Epithelial cell of prostate (primary cell): ENCODE measurements at regions not wholly inside any gene's neighbourhood (a gene's known extent, or its start where the extent isn't known, plus 50 kb on each side); places are given as distances from the start of the nearest gene placed in this dataset.

ENCODE experiments used
- DNase-seq: peaks from one replicate; pipeline ENCODE4 v3.0.0-alpha.2; 2011; ENCODE audit warnings: low read depth, low spot score
- H3K27ac ChIP-seq: fragments of 450-650 bp; 2 replicates; pipeline ENCODE4 v1.5.1; 2017; ENCODE audit warnings: mild to moderate bottlenecking

- H3K27ac ChIP-seq = no peak overlapping the region
- no peak for DNase-seq
These were observed 903.7 kb downstream of the ROBO2 start for GRCh38 chr3:77943598-77943997.

GRCh38 chr3:77945320-77945719 is 905.4 kb downstream of the ROBO2 start:
- no peak for DNase-seq

GRCh38 chr3:77947671-77948070 is 907.8 kb downstream of the ROBO2 start:
- no peak overlapping the region for H3K27ac ChIP-seq
- DNase-seq = no peak

More at GRCh38 chr3:77945320-77945719, 905.4 kb downstream of the ROBO2 start:
- no peak overlapping the region for H3K27ac ChIP-seq

GRCh38 chr3:77967621-77968020 is 927.7 kb downstream of the ROBO2 start:
- H3K27ac ChIP-seq = no peak overlapping the region
- no peak for DNase-seq

GRCh38 chr3:77976079-77976478 is 936.2 kb downstream of the ROBO2 start:
- no peak overlapping the region for H3K27ac ChIP-seq
- DNase-seq = no peak

- no peak for DNase-seq
These were observed 963.2 kb downstream of the ROBO2 start for GRCh38 chr3:78003090-78003489.

GRCh38 chr3:78004571-78004970 is 964.7 kb downstream of the ROBO2 start:
- no peak for DNase-seq
- H3K27ac ChIP-seq = no peak overlapping the region

More at GRCh38 chr3:78003090-78003489, 963.2 kb downstream of the ROBO2 start:
- no peak overlapping the region for H3K27ac ChIP-seq

- no peak for DNase-seq
- H3K27ac ChIP-seq = no peak overlapping the region
These were observed 973.8 kb downstream of the ROBO2 start for GRCh38 chr3:78013653-78014052.

GRCh38 chr3:78015856-78016255 is 976.0 kb downstream of the ROBO2 start:
- DNase-seq = no peak
- no peak overlapping the region for H3K27ac ChIP-seq

- no peak for DNase-seq
- no peak overlapping the region for H3K27ac ChIP-seq
These were observed 981.8 kb downstream of the ROBO2 start for GRCh38 chr3:78021710-78022109.

GRCh38 chr3:78022232-78022631 is 982.3 kb downstream of the ROBO2 start:
- no peak for DNase-seq
- H3K27ac ChIP-seq = no peak overlapping the region

- no peak overlapping the region for H3K27ac ChIP-seq
- no peak for DNase-seq
These were observed 983.4 kb downstream of the ROBO2 start for GRCh38 chr3:78023257-78023656.

GRCh38 chr3:78025916-78026315 is 986.0 kb downstream of the ROBO2 start:
- DNase-seq = no peak
- H3K27ac ChIP-seq = no peak overlapping the region

- H3K27ac ChIP-seq = no peak overlapping the region
- DNase-seq = no peak
These were observed 986.5 kb downstream of the ROBO2 start for GRCh38 chr3:78026318-78026828.

GRCh38 chr3:78029775-78030174 is 989.9 kb downstream of the ROBO2 start:
- DNase-seq = no peak
- no peak overlapping the region for H3K27ac ChIP-seq

GRCh38 chr3:78035131-78035641 is 995.3 kb downstream of the ROBO2 start:
- no peak overlapping the region for H3K27ac ChIP-seq
- DNase-seq = no peak

GRCh38 chr3:78041486-78041885 is 1001.6 kb downstream of the ROBO2 start:
- DNase-seq = no peak
- no peak overlapping the region for H3K27ac ChIP-seq

GRCh38 chr3:78046566-78046965 is 1006.7 kb downstream of the ROBO2 start:
- no peak for DNase-seq
- H3K27ac ChIP-seq = no peak overlapping the region

- no peak for DNase-seq
- H3K27ac ChIP-seq = no peak overlapping the region
These were observed 1008.8 kb downstream of the ROBO2 start for GRCh38 chr3:78048698-78049097.

GRCh38 chr3:78049521-78049920 is 1009.6 kb downstream of the ROBO2 start:
- no peak for DNase-seq
- H3K27ac ChIP-seq = no peak overlapping the region

- no peak for DNase-seq
These were observed 1010.6 kb downstream of the ROBO2 start for GRCh38 chr3:78050276-78051065.

GRCh38 chr3:78052746-78053145 is 1012.8 kb downstream of the ROBO2 start:
- no peak for DNase-seq
- H3K27ac ChIP-seq = no peak overlapping the region

More at GRCh38 chr3:78050276-78051065, 1010.6 kb downstream of the ROBO2 start:
- H3K27ac ChIP-seq = no peak overlapping the region
